ENCODE measurements at regions not wholly inside any gene's neighbourhood (a gene's known extent, or its start where the extent isn't known, plus 50 kb on each side); places are given as distances from the start of the nearest gene placed in this dataset.

- 89% methylated on average over 5 of the region's 8 CpGs for WGBS (ENCODE audit: insufficient coverage)
- intact Hi-C loops (cut with micrococcal nuclease): no loop called here
- no peaks in the 10 kb centered on the region for H3K36me3 ChIP-seq (replicated peaks in 1 of 2; ENCODE audit: control extremely low read depth in 1 of 2, control insufficient read depth in 1 of 2, extremely low read depth in 1 of 2, insufficient read depth in 2 of 2, low read length in 1 of 2)
- TF ChIP-seq EZH2 (IDR thresholded peaks at IDR 0.05; ENCODE audit: borderline replicate concordance, insufficient read depth, low read depth, low read length, poor library complexity, severe bottlenecking) (no peak), CTCF (IDR thresholded peaks at IDR 0.05) (no peak)
- no peak overlapping the region for H3K4me2 ChIP-seq (replicated peaks; ENCODE audit: low read depth, low read length, poor library complexity, severe bottlenecking)
- no peak for ATAC-seq (ENCODE audit: low read depth)
- no peak overlapping the region for H3K9ac ChIP-seq (ENCODE audit: low read length)
- no peak overlapping the region for H3K4me3 ChIP-seq (ENCODE audit: control extremely low read depth in 1 of 5, extremely low read depth in 1 of 5, insufficient read depth in 1 of 5, low read depth in 2 of 5, low read length in 4 of 5)
- Mint-ChIP-seq H3K4me3 (no peak overlapping the region), H3K9me3 (ENCODE audit: insufficient read depth) (no peaks in the 10 kb centered on the region), H3K27ac (no peak overlapping the region), H3K27me3 (peaks cover 3% of the 10 kb centered on the region), H3K4me1 (no peaks in the 10 kb centered on the region)
- no peaks in the 10 kb centered on the region for H3K4me1 ChIP-seq (ENCODE audit: control insufficient read depth in 2 of 2, insufficient read depth in 2 of 2, low read length in 2 of 2)
- POLR2A ChIA-PET: no interaction called here
- no peak for DNase-seq
- H3K27ac ChIP-seq (ENCODE audit: low read length in 2 of 2): no peak overlapping the region
- H4K20me1 ChIP-seq (ENCODE audit: control insufficient read depth, insufficient read depth, low read length, poor library complexity, severe bottlenecking): no peaks in the 10 kb centered on the region
- peaks cover 0 to 15% (median 0%) of the 10 kb centered on the region in 3 donors for H3K9me3 ChIP-seq (ENCODE audit: control extremely low read depth in 1 of 3, control insufficient read depth in 2 of 3, insufficient read depth in 1 of 3, low read length in 2 of 3)
- CTCF ChIA-PET: no interaction called here
- no peaks in the 10 kb centered on the region for H3K27me3 ChIP-seq (replicated peaks in 1 of 4; ENCODE audit: control extremely low read depth in 1 of 4, control insufficient read depth in 3 of 4, insufficient read depth in 4 of 4, low read length in 3 of 4)
- no peaks in the 10 kb centered on the region for H3K79me2 ChIP-seq (ENCODE audit: control insufficient read depth, insufficient read depth, low read length)
- H2AFZ ChIP-seq (ENCODE audit: insufficient read depth, low read depth, low read length, poor library complexity, severe bottlenecking): no peak overlapping the region
Measured at GRCh38 chr2:121038891-121039616, 245.9 kb downstream of the TFCP2L1 start.

GRCh38 chr2:121039679-121040078, 245.3 kb downstream of the TFCP2L1 start:
- H3K4me3 Mint-ChIP-seq: no peak overlapping the region
- no peak overlapping the region for H3K4me3 ChIP-seq (ENCODE audit: control extremely low read depth in 1 of 5, extremely low read depth in 1 of 5, insufficient read depth in 1 of 5, low read depth in 2 of 5, low read length in 4 of 5)
- WGBS (ENCODE audit: insufficient coverage): no CpG with 5 or more reads among the region's 3 CpGs

More at GRCh38 chr2:121039679-121040078, 245.3 kb downstream of the TFCP2L1 start:
- Histone ChIP-seq H2AFZ (ENCODE audit: insufficient read depth, low read depth, low read length, poor library complexity, severe bottlenecking) (no peak overlapping the region), H4K20me1 (ENCODE audit: control insufficient read depth, insufficient read depth, low read length, poor library complexity, severe bottlenecking) (no peaks in the 10 kb centered on the region), H3K4me2 (replicated peaks; ENCODE audit: low read depth, low read length, poor library complexity, severe bottlenecking) (no peak overlapping the region), H3K27me3 (replicated peaks in 1 of 4; ENCODE audit: control extremely low read depth in 1 of 4, control insufficient read depth in 3 of 4, insufficient read depth in 4 of 4, low read length in 3 of 4) (no peaks in the 10 kb centered on the region), H3K79me2 (ENCODE audit: control insufficient read depth, insufficient read depth, low read length) (no peaks in the 10 kb centered on the region), H3K36me3 (replicated peaks in 1 of 2; ENCODE audit: control extremely low read depth in 1 of 2, control insufficient read depth in 1 of 2, extremely low read depth in 1 of 2, insufficient read depth in 2 of 2, low read length in 1 of 2) (no peaks in the 10 kb centered on the region), H3K9me3 (ENCODE audit: control extremely low read depth in 1 of 3, control insufficient read depth in 2 of 3, insufficient read depth in 1 of 3, low read length in 2 of 3) (peaks cover 0 to 18% (median 0%) of the 10 kb centered on the region in 3 donors), H3K27ac (ENCODE audit: low read length in 2 of 2) (no peak overlapping the region), H3K9ac (ENCODE audit: low read length) (no peak overlapping the region), H3K4me1 (ENCODE audit: control insufficient read depth in 2 of 2, insufficient read depth in 2 of 2, low read length in 2 of 2) (no peaks in the 10 kb centered on the region)
- intact Hi-C loops (cut with micrococcal nuclease): no loop called here
- no peak for ATAC-seq (ENCODE audit: low read depth)
- DNase-seq: no peak
- H3K4me1 Mint-ChIP-seq: no peaks in the 10 kb centered on the region
- TF ChIP-seq CTCF (IDR thresholded peaks at IDR 0.05) (no peak), EZH2 (IDR thresholded peaks at IDR 0.05; ENCODE audit: borderline replicate concordance, insufficient read depth, low read depth, low read length, poor library complexity, severe bottlenecking) (no peak)
- peaks cover 3% of the 10 kb centered on the region for H3K27me3 Mint-ChIP-seq
- CTCF ChIA-PET: no interaction called here
- H3K27ac Mint-ChIP-seq: no peak overlapping the region
- POLR2A ChIA-PET: no interaction called here
- no peaks in the 10 kb centered on the region for H3K9me3 Mint-ChIP-seq (ENCODE audit: insufficient read depth)

All from B cell (primary cell).